Transverse colon (tissue), 4 donors: ENCODE measurements at regions not wholly inside any gene's neighbourhood (a gene's known extent, or its start where the extent isn't known, plus 50 kb on each side); places are given as distances from the start of the nearest gene placed in this dataset.

Source experiments
- DNase-seq: peaks from one replicate; pipeline ENCODE4 v3.0.0-alpha.2; 2019
- H3K27ac ChIP-seq, 4 donors: fragments of 200-600 bp; sonication (generic); 2 replicates each; pipeline ENCODE4 v1.5.1; 2016 to 2018; ENCODE audit warnings: inconsistent platforms in 4 of 4
- H3K27me3 ChIP-seq: fragments of 200-600 bp; sonication (generic); 2 replicates; pipeline ENCODE4 v1.5.1; 2017; ENCODE audit warnings: inconsistent platforms
- H3K36me3 ChIP-seq, 4 donors: fragments of 200-600 bp; sonication (generic); 2 replicates each; pipeline ENCODE4 v1.5.1; 2017 to 2019; ENCODE audit warnings: inconsistent platforms in 4 of 4
- H3K4me1 ChIP-seq, 4 donors: fragments of 200-600 bp; sonication (generic); 2 replicates each; pipeline ENCODE4 v1.5.1; 2017 to 2020; ENCODE audit warnings: inconsistent platforms in 4 of 4
- H3K4me3 ChIP-seq, 4 donors: fragments of 200-600 bp; sonication (generic); 1 replicate in 1 of 4; 2 replicates in 3 of 4; pipeline versions ENCODE4 v1.5.1 to v1.6.1; 2017 to 2019; ENCODE audit warnings: inconsistent platforms in 4 of 4
- H3K9me3 ChIP-seq, 2 donors: fragments of 200-600 bp; sonication (generic); 2 replicates each; pipeline ENCODE4 v1.5.1; 2017 to 2019; ENCODE audit warnings: inconsistent platforms in 2 of 2
- EP300 ChIP-seq: sonication (generic); formaldehyde crosslinking; IDR thresholded peaks from one replicate; pipeline ENCODE4 v1.6.1; 2017; ENCODE audit warnings: antibody characterized with exemption, low read depth
- POLR2A ChIP-seq: fragments of 450-650 bp; IDR thresholded peaks from one replicate; pipeline ENCODE4 v1.6.1; 2016; ENCODE audit warnings: antibody characterized with exemption, mild to moderate bottlenecking, moderate library complexity
- POLR2AphosphoS5 ChIP-seq, 3 donors: sonication (generic); formaldehyde crosslinking; IDR thresholded peaks; one replicate each; pipeline ENCODE4 v1.6.1; 2016; ENCODE audit warnings: antibody characterized with exemption in 3 of 3
- WGBS, 2 donors: methylation state at CpG; one replicate each; pipeline ENCODE4 v1.1.5; 2018; ENCODE audit warnings: low coverage in 1 of 2; 5-methylcytosine and 5-hydroxymethylcytosine counted together
- in situ Hi-C, 4 donors: fragments of 200-750 bp; cut with MboI; loops; one replicate each; pipeline versions ENCODE4 v1.15.0 to v1.15.1; 2017; ENCODE audit warnings: low sequenced_read_pairs in 3 of 4, low pct_ligation_motif_present in 1 of 4, low pct_unique_long_range_greater_than_20kb in 1 of 4
- intact Hi-C: fragments of 100-400 bp; cut with DNase I; formaldehyde crosslinking; loops from one replicate; pipeline ENCODE4 v1.15.1; 2023; ENCODE audit warnings: low total_unique reads
- TF ChIP-seq, protein P1 (sequence below), 5 experiments: fragments of 200-600 bp in 3 of 5; fragments of 450-650 bp in 2 of 5; sonication (generic) in 3 of 5; IDR thresholded peaks; 1 replicate in 2 of 5; 2 replicates in 3 of 5; pipeline ENCODE4 v1.5.1; 2016 to 2017; ENCODE audit warnings: antibody characterized with exemption in 5 of 5, inconsistent platforms in 3 of 5, mild to moderate bottlenecking in 2 of 5, moderate library complexity in 1 of 5

DNA sequence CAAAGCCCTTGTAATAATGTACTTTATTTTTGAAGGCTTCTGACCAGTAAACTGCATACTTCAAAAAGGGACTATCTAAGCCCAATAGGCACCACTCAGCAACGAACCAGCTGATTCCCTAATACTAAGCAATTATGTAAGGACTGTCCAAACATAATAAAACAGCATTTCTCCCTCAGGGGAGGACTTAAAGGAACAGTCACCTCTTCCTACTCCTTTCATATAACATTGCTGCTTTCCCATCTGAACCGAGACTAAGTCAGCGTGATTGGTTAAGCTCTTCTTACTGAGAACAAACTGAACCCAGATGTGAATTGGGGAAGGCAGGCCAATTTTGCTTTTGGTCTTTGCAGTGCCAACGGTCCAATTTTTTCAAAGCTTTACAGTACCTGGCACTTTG is 420.0 kb downstream of the METTL15 start:
- no peak overlapping the region for H3K27ac ChIP-seq
- intact Hi-C loops (no loop called here), in situ Hi-C loops (loop anchor here in 3 of 4 donors (25.0 kb wide), 2 partner anchors 816 to 841 kb away; partner anchors contain the start of gene BDNF (in 2 of the 3))
- no peak overlapping the region for H3K4me3 ChIP-seq
- WGBS, 2 donors: 68 to 71% methylated on average over 4 of the region's 4 CpGs
- H3K9me3 ChIP-seq: peaks cover 9 to 18% of the 10 kb centered on the region in 2 donors
- no peaks in the 10 kb centered on the region for H3K4me1 ChIP-seq
- H3K27me3 ChIP-seq: no peaks in the 10 kb centered on the region
- no peak for TF ChIP-seq EP300
- no peak for TF ChIP-seq POLR2AphosphoS5 (IDR thresholded peaks at IDR 0.05)
- no peak for TF ChIP-seq POLR2A
- TF ChIP-seq, protein P1, sequence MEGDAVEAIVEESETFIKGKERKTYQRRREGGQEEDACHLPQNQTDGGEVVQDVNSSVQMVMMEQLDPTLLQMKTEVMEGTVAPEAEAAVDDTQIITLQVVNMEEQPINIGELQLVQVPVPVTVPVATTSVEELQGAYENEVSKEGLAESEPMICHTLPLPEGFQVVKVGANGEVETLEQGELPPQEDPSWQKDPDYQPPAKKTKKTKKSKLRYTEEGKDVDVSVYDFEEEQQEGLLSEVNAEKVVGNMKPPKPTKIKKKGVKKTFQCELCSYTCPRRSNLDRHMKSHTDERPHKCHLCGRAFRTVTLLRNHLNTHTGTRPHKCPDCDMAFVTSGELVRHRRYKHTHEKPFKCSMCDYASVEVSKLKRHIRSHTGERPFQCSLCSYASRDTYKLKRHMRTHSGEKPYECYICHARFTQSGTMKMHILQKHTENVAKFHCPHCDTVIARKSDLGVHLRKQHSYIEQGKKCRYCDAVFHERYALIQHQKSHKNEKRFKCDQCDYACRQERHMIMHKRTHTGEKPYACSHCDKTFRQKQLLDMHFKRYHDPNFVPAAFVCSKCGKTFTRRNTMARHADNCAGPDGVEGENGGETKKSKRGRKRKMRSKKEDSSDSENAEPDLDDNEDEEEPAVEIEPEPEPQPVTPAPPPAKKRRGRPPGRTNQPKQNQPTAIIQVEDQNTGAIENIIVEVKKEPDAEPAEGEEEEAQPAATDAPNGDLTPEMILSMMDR (IDR thresholded peaks at IDR 0.05): no peak
- no peak for DNase-seq
- H3K36me3 ChIP-seq: no peaks in the 10 kb centered on the region

DNA sequence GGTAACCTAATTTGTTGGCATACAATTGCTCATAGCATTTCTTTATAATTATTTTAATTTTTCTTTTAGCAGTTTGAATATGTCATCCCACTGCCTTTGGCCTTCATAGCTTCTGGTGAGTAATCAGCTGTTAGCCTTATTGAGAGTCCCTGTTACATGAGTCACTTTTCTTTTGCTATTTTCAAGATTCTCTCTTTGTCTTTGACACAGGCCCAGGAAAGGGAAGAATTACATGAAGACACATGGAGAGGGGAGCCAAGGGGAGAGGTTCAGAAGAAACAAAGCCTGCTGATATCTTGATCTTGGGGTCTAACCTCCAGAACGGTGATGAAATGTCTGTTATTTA is 418.2 kb downstream of the METTL15 start:
- Histone ChIP-seq H3K9me3 (peaks cover 9 to 18% of the 10 kb centered on the region in 2 donors), H3K4me1 (no peaks in the 10 kb centered on the region), H3K27ac (no peak overlapping the region), H3K4me3 (no peak overlapping the region), H3K36me3 (no peaks in the 10 kb centered on the region), H3K27me3 (no peaks in the 10 kb centered on the region)
- in situ Hi-C loops: loop anchor here in 3 of 4 donors (25.0 kb wide), 2 partner anchors 814 to 839 kb away; partner anchors contain the start of gene BDNF (in 2 of the 3)
- no peak for DNase-seq
- 89 to 97% methylated on average over 1 of the region's 1 CpG for WGBS, 2 donors
- intact Hi-C loops: no loop called here
- TF ChIP-seq, protein P1 (IDR thresholded peaks at IDR 0.05): no peak
- no peak for TF ChIP-seq POLR2A
- TF ChIP-seq POLR2AphosphoS5 (IDR thresholded peaks at IDR 0.05): no peak
- no peak for TF ChIP-seq EP300

DNA sequence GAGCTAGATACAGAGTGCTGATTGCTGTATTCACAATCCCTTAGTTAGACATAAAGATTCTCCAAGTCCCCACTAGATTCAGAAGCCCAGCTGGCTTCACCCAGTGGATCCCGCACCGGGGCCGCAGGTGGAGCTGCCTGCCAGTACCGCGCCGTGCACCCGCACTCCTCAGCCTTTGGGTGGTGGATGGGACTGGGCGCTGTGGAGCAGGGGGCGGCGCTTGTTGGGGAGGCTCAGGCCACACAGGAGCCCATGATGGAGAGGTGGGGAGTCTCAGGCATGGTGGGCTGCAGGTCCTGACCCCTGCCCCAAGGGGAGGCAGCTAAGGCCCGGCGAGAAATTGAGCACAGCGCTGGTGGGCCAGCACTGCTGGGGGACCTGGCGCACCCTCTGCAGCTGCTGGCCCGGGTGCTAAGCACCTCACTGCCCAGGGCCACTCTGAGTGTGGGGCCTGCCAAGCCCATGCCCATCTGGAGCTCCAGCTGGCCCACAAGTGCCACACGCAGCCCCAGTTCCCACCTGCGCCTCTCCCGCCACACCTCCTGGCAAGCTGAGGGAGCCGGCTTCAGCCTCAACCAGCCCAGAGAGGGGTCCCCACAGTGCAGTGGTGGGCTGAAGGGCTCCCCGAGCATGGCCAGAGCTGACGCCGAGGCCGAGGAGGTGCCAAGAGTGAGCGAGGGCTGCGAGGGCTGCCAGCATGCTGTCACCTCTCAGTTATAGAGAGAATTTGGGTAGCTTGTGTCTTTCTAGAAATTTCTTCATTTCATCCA is 417.6 kb downstream of the METTL15 start:
- intact Hi-C loops (no loop called here), in situ Hi-C loops (loop anchor here in 3 of 4 donors (25.0 kb wide), 2 partner anchors 814 to 839 kb away; partner anchors contain the start of gene BDNF (in 2 of the 3))
- WGBS, 2 donors: 93% methylated on average over 25 of the region's 25 CpGs; no CpG with 5 or more reads in 1 of the 2 donors
- Histone ChIP-seq H3K27ac (no peak overlapping the region), H3K9me3 (peaks cover 9 to 18% of the 10 kb centered on the region in 2 donors), H3K4me1 (no peaks in the 10 kb centered on the region), H3K27me3 (no peaks in the 10 kb centered on the region), H3K36me3 (no peaks in the 10 kb centered on the region), H3K4me3 (no peak overlapping the region)
- TF ChIP-seq POLR2A (no peak), POLR2AphosphoS5 (IDR thresholded peaks at IDR 0.05) (no peak), EP300 (no peak)
- TF ChIP-seq, protein P1 (IDR thresholded peaks at IDR 0.05): no peak
- DNase-seq: no peak

DNA sequence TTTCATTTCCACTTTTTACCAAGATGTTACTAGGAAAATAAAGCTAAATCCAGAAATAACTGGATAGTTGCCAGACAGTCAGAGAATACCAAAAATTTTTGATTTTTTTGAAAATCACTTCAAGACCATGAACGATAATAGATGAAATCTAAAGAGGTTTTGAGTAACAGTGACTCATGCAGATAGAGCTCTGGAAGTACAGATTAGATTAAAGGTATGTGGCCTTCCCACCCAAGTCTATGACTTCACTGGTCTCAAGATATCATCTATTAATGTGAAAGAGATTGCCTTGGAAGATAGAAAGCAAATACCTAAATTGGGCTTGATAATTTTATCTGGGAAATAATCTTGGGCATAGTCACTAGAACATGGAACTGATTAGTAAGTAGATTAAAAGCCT is 415.9 kb downstream of the METTL15 start:
- TF ChIP-seq POLR2AphosphoS5 (IDR thresholded peaks at IDR 0.05): no peak
- TF ChIP-seq EP300: no peak
- no peak for TF ChIP-seq POLR2A
- H3K36me3 ChIP-seq: no peaks in the 10 kb centered on the region
- no peak overlapping the region for H3K27ac ChIP-seq
- H3K9me3 ChIP-seq: peaks cover 9 to 18% of the 10 kb centered on the region in 2 donors
- in situ Hi-C loops (no loop called here), intact Hi-C loops (no loop called here)
- DNase-seq: no peak
- WGBS, 2 donors: 79 to 90% methylated on average over 1 of the region's 1 CpG
- H3K27me3 ChIP-seq: no peaks in the 10 kb centered on the region
- no peaks in the 10 kb centered on the region for H3K4me1 ChIP-seq
- no peak overlapping the region for H3K4me3 ChIP-seq
